Prostate gland (tissue), 2 donors: ENCODE measurements at regions not wholly inside any gene's neighbourhood (a gene's known extent, or its start where the extent isn't known, plus 50 kb on each side); places are given as distances from the start of the nearest gene placed in this dataset.

Experiments used
- DNase-seq: peaks from one replicate; pipeline ENCODE4 v3.0.0-alpha.2; 2019; ENCODE audit warnings: low spot score
- H3K27ac ChIP-seq, 2 donors: fragments of 200-600 bp; sonication (generic); 2 replicates each; pipeline ENCODE4 v1.5.1; 2017 to 2019
- H3K27me3 ChIP-seq: fragments of 200-600 bp; sonication (generic); replicated peaks from 2 replicates; pipeline ENCODE4 v1.5.1; 2019; ENCODE audit not compliant: insufficient read depth
- H3K36me3 ChIP-seq, 2 donors: fragments of 200-600 bp; sonication (generic); 1 replicate in 1 of 2; 2 replicates in 1 of 2; pipeline versions ENCODE4 v1.5.1 to v1.8.1; 2017 to 2019
- H3K4me1 ChIP-seq: fragments of 200-600 bp; sonication (generic); replicated peaks from 2 replicates; pipeline ENCODE4 v1.5.1; 2019
- H3K4me3 ChIP-seq, 2 donors: fragments of 200-600 bp; sonication (generic); 2 replicates each; pipeline ENCODE4 v1.5.1; 2017 to 2019
- H3K9me3 ChIP-seq: fragments of 200-600 bp; sonication (generic); 2 replicates; pipeline ENCODE4 v1.5.1; 2017
- CTCF ChIP-seq, 4 experiments: fragments of 200-600 bp in 2 of 4; fragments of 450-650 bp in 2 of 4; sonication (generic) in 2 of 4; IDR thresholded peaks; 1 replicate in 3 of 4; 2 replicates in 1 of 4; pipeline ENCODE4 v1.5.1; 2016 to 2019; ENCODE audit warnings: antibody characterized with exemption in 4 of 4, mild to moderate bottlenecking in 2 of 4, moderate library complexity in 2 of 4
- POLR2A ChIP-seq: fragments of 450-650 bp; IDR thresholded peaks from one replicate; pipeline ENCODE4 v1.6.1; 2016; ENCODE audit warnings: antibody characterized with exemption, mild to moderate bottlenecking
- POLR2AphosphoS5 ChIP-seq: sonication (generic); formaldehyde crosslinking; IDR thresholded peaks from one replicate; pipeline ENCODE4 v1.6.1; 2017; ENCODE audit warnings: antibody characterized with exemption
- WGBS: methylation state at CpG from one replicate; pipeline ENCODE4 v1.1.5; 2018; 5-methylcytosine and 5-hydroxymethylcytosine counted together
- intact Hi-C: fragments of 100-400 bp; cut with DNase I; formaldehyde crosslinking; loops from one replicate; pipeline ENCODE4 v1.14.2; 2022

DNA sequence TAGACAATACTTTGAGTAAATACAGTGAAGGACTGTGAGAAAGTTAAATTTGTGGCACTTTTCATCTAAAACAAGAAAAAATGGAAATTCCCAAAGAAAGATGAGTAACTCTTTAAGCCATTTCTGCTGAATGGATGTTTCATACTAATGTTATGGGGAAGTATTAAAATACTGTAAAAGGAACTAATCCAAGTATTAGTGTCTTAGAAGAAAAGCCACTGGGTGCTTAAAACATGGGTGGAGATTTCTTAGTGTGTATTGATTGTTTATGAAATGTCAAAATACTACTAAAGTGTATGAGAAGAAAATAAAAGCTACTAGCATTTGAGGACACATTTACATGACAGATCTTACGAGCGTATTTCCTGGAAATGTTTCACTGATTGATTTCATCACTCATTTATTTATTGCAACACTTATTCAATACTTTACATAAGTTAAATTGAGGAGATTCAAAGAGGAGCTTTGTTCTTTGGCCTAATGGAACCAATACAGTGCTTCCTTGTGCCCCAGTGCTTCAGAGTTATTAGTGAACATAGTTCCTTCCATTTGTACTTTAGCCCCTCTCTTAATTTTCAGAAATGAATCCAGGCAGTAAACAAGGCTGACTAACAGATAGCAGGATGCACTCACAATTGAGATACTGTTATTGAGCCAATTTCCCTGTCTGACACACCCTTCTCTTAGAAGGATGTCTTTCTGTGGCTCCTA, 155.5 kb upstream of the AHR start:
- Histone ChIP-seq H3K36me3 (no peaks in the 10 kb centered on the region), H3K9me3 (no peaks in the 10 kb centered on the region), H3K4me3 (no peak overlapping the region), H3K27ac (no peak overlapping the region), H3K4me1 (no peaks in the 10 kb centered on the region), H3K27me3 (no peaks in the 10 kb centered on the region)
- intact Hi-C loops: no loop called here
- no peak for DNase-seq
- 85% methylated on average over 2 of the region's 2 CpGs for WGBS
- TF ChIP-seq POLR2A (no peak), CTCF (IDR thresholded peaks at IDR 0.05) (no peak), POLR2AphosphoS5 (no peak)

GRCh38 chr7:17144322-17144721, 154.1 kb upstream of the AHR start:
- no peaks in the 10 kb centered on the region for H3K4me1 ChIP-seq
- no peak overlapping the region for H3K27ac ChIP-seq
- H3K9me3 ChIP-seq: no peaks in the 10 kb centered on the region
- H3K4me3 ChIP-seq: no peak overlapping the region
- TF ChIP-seq CTCF (IDR thresholded peaks at IDR 0.05) (no peak), POLR2AphosphoS5 (no peak), POLR2A (no peak)
- 68% methylated on average over 4 of the region's 4 CpGs for WGBS
- DNase-seq: no peak
- H3K36me3 ChIP-seq: no peaks in the 10 kb centered on the region
- intact Hi-C loops: no loop called here
- H3K27me3 ChIP-seq: no peaks in the 10 kb centered on the region

DNA sequence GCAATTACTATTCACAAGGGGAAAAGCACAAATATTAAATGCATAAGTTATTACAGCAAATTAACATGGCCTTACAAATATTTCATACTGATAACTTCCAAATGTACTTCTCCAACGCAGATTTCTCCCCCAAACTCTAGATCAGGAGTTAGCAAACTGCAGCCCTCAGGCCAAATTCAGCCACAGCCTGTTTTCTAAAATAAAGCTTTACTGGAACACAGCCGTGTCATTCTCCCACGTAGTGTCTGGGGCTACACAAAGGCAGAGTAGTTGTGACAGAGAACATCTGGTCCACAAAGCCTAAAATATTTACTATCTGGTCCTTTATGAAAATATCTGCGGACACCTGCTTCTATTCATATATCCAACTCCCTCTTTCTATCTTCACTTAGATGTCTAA, 151.8 kb upstream of the AHR start:
- H3K9me3 ChIP-seq: no peaks in the 10 kb centered on the region
- no peaks in the 10 kb centered on the region for H3K36me3 ChIP-seq
- WGBS: 66% methylated on average over 4 of the region's 4 CpGs
- intact Hi-C loops: no loop called here
- H3K4me3 ChIP-seq: no peak overlapping the region
- no peak overlapping the region for H3K27ac ChIP-seq
- DNase-seq: no peak
- TF ChIP-seq POLR2A: no peak
- no peak for TF ChIP-seq POLR2AphosphoS5
- TF ChIP-seq CTCF (IDR thresholded peaks at IDR 0.05): no peak
- H3K27me3 ChIP-seq: no peaks in the 10 kb centered on the region
- no peaks in the 10 kb centered on the region for H3K4me1 ChIP-seq

- intact Hi-C loops: no loop called here
- TF ChIP-seq CTCF (IDR thresholded peaks at IDR 0.05) (no peak), POLR2AphosphoS5 (no peak), POLR2A (no peak)
- Histone ChIP-seq H3K27me3 (no peaks in the 10 kb centered on the region), H3K4me1 (no peaks in the 10 kb centered on the region), H3K36me3 (no peaks in the 10 kb centered on the region), H3K9me3 (no peaks in the 10 kb centered on the region), H3K27ac (no peak overlapping the region), H3K4me3 (no peak overlapping the region)
- 91% methylated on average over 7 of the region's 7 CpGs for WGBS
- no peak for DNase-seq
Measured at GRCh38 chr7:17147409-17147808, 151.0 kb upstream of the AHR start.

GRCh38 chr7:17150018-17150417, 148.4 kb upstream of the AHR start:
- no peak overlapping the region for H3K4me3 ChIP-seq
- H3K27ac ChIP-seq: no peak overlapping the region
- intact Hi-C loops: no loop called here
- no peaks in the 10 kb centered on the region for H3K27me3 ChIP-seq
- no peaks in the 10 kb centered on the region for H3K4me1 ChIP-seq
- TF ChIP-seq POLR2AphosphoS5 (no peak), POLR2A (no peak), CTCF (IDR thresholded peaks at IDR 0.05) (no peak)
- H3K36me3 ChIP-seq: no peaks in the 10 kb centered on the region
- 97% methylated on average over 1 of the region's 1 CpG for WGBS
- no peak for DNase-seq
- H3K9me3 ChIP-seq: no peaks in the 10 kb centered on the region
